GM23338 (cell line): ENCODE measurements at regions not wholly inside any gene's neighbourhood (a gene's known extent, or its start where the extent isn't known, plus 50 kb on each side); places are given as distances from the start of the nearest gene placed in this dataset.

Experiments used
- ATAC-seq: fragments of 200-7000 bp; cut with Tn5 transposase; 3 replicates; pipeline ENCODE4 v1.9.1; 2020
- DNase-seq: peaks from one replicate; pipeline ENCODE4 v3.0.0-alpha.2; 2015; ENCODE audit warnings: low spot score
- H2AFZ ChIP-seq: fragments of 200-600 bp; sonication (generic); 2 replicates; pipeline ENCODE4 v1.8.0; 2016; ENCODE audit warnings: antibody characterized with exemption, mild to moderate bottlenecking, moderate library complexity
- H3F3A ChIP-seq: fragments of 200-600 bp; sonication (generic); replicated peaks from 2 replicates; pipeline ENCODE4 v1.8.0; 2017; ENCODE audit warnings: antibody characterized with exemption, mixed run types, low read depth
- H3K27ac ChIP-seq: fragments of 200-600 bp; sonication (generic); 2 replicates; pipeline ENCODE4 v1.6.1; 2016; ENCODE audit warnings: low read depth
- H3K27me3 ChIP-seq: fragments of 200-600 bp; sonication (generic); 2 replicates; pipeline ENCODE4 v1.8.0; 2016; ENCODE audit warnings: mild to moderate bottlenecking, mixed run types, moderate library complexity; ENCODE audit not compliant: insufficient read depth
- H3K36me3 ChIP-seq: fragments of 200-600 bp; sonication (generic); 2 replicates; pipeline ENCODE4 v1.8.0; 2016; ENCODE audit warnings: mild to moderate bottlenecking; ENCODE audit not compliant: insufficient read depth
- H3K4me1 ChIP-seq: fragments of 200-600 bp; sonication (generic); 2 replicates; pipeline ENCODE4 v1.8.0; 2016; ENCODE audit warnings: mild to moderate bottlenecking, moderate library complexity; ENCODE audit not compliant: insufficient read depth
- H3K4me2 ChIP-seq: fragments of 200-600 bp; sonication (generic); 2 replicates; pipeline ENCODE4 v1.7.1; 2017; ENCODE audit warnings: mixed run types
- H3K4me3 ChIP-seq: fragments of 200-600 bp; sonication (generic); 2 replicates; pipeline ENCODE4 v1.6.1; 2016; ENCODE audit warnings: mixed run types
- H3K79me2 ChIP-seq: fragments of 200-600 bp; sonication (generic); replicated peaks from 2 replicates; pipeline ENCODE4 v1.8.0; 2017; ENCODE audit warnings: mild to moderate bottlenecking; ENCODE audit not compliant: insufficient read depth
- H3K9me2 ChIP-seq: fragments of 200-600 bp; sonication (generic); 2 replicates; pipeline ENCODE4 v1.8.0; 2017; ENCODE audit not compliant: insufficient read depth
- H4K20me1 ChIP-seq: fragments of 200-600 bp; sonication (generic); replicated peaks from 2 replicates; pipeline ENCODE4 v1.8.0; 2017; ENCODE audit warnings: mild to moderate bottlenecking; ENCODE audit not compliant: insufficient read depth
- H3K27ac Mint-ChIP-seq: 2 replicates; pipeline ENCODE4 v1.8.0; 2020; ENCODE audit warnings: inconsistent platforms, mild to moderate bottlenecking, moderate library complexity, mixed read lengths
- H3K27me3 Mint-ChIP-seq: 3 replicates; pipeline ENCODE4 v1.8.0; 2022; ENCODE audit warnings: low read depth, mild to moderate bottlenecking, moderate library complexity, mixed read lengths, inconsistent platforms; ENCODE audit not compliant: insufficient read depth, poor library complexity
- H3K36me3 Mint-ChIP-seq: 3 replicates; pipeline ENCODE4 v1.8.0; 2021; ENCODE audit warnings: low read depth, mild to moderate bottlenecking, inconsistent platforms, moderate library complexity, mixed read lengths
- H3K4me1 Mint-ChIP-seq: 3 replicates; pipeline ENCODE4 v1.8.0; 2020; ENCODE audit warnings: mild to moderate bottlenecking, inconsistent platforms, mixed read lengths
- H3K4me3 Mint-ChIP-seq: 3 replicates; pipeline ENCODE4 v1.8.0; 2021; ENCODE audit warnings: moderate library complexity, mild to moderate bottlenecking, inconsistent platforms, mixed read lengths
- H3K9me3 Mint-ChIP-seq: 3 replicates; pipeline ENCODE4 v1.8.0; 2020; ENCODE audit warnings: moderate library complexity, mild to moderate bottlenecking, inconsistent platforms, mixed read lengths
- CREB1 ChIP-seq: fragments of 250-450 bp; sonication (Bioruptor Pico); IDR thresholded peaks from 2 replicates; pipeline ENCODE4 v1.5.0; 2020; ENCODE audit warnings: low read depth, mild to moderate bottlenecking, moderate library complexity
- CTCF ChIP-seq, 2 experiments: fragments of 200-600 bp in 1 of 2; sonication (generic) in 1 of 2; conservative IDR thresholded peaks; 2 replicates each; pipeline versions ENCODE4 v1.5.1 to v1.6.1; 2016 to 2017; ENCODE audit warnings: antibody characterized with exemption in 2 of 2, low read depth in 2 of 2, mild to moderate bottlenecking in 2 of 2, moderate library complexity in 1 of 2
- ETS1 ChIP-seq: IDR thresholded peaks from 2 replicates; pipeline ENCODE4 v1.6.1; 2016; ENCODE audit warnings: antibody characterized with exemption
- EZH2 ChIP-seq: fragments of 200-600 bp; sonication (generic); IDR thresholded peaks from one replicate; pipeline ENCODE4 v1.8.0; 2017; ENCODE audit warnings: antibody characterized with exemption, mild to moderate bottlenecking, low read depth; ENCODE audit not compliant: unreplicated experiment
- EZH2phosphoT487 ChIP-seq: fragments of 200-600 bp; sonication (generic); IDR thresholded peaks from one replicate; pipeline ENCODE4 v1.8.1; 2018; ENCODE audit warnings: antibody characterized with exemption; ENCODE audit not compliant: unreplicated experiment
- JUNB ChIP-seq: IDR thresholded peaks from one replicate; pipeline ENCODE4 v1.6.1; 2016; ENCODE audit warnings: antibody characterized with exemption; ENCODE audit not compliant: unreplicated experiment
- NANOG ChIP-seq: IDR thresholded peaks from 2 replicates; pipeline ENCODE4 v1.6.1; 2016; ENCODE audit warnings: antibody characterized with exemption, borderline replicate concordance
- POLR2AphosphoS5 ChIP-seq: IDR thresholded peaks from 2 replicates; pipeline ENCODE4 v1.6.1; 2016; ENCODE audit warnings: antibody characterized with exemption, low read depth
- REST ChIP-seq: IDR thresholded peaks from one replicate; pipeline ENCODE4 v1.6.1; 2018; ENCODE audit warnings: antibody characterized with exemption; ENCODE audit not compliant: unreplicated experiment
- STAT1 ChIP-seq: IDR thresholded peaks from one replicate; pipeline ENCODE4 v1.6.1; 2016; ENCODE audit warnings: antibody characterized with exemption; ENCODE audit not compliant: unreplicated experiment
- ZNF114 ChIP-seq: fragments of 250-450 bp; sonication (Bioruptor Pico); IDR thresholded peaks from 2 replicates; pipeline ENCODE4 v1.5.0; 2020; ENCODE audit warnings: mild to moderate bottlenecking, moderate library complexity
- ZNF331 ChIP-seq: fragments of 250-450 bp; sonication (Bioruptor Pico); IDR thresholded peaks from 2 replicates; pipeline ENCODE4 v1.5.0; 2020; ENCODE audit warnings: low read depth, mild to moderate bottlenecking, moderate library complexity
- ZNF462 ChIP-seq: fragments of 250-450 bp; sonication (Bioruptor Pico); IDR thresholded peaks from 2 replicates; pipeline ENCODE4 v1.5.0; 2020; ENCODE audit warnings: mild to moderate bottlenecking, moderate library complexity

GRCh38 chr2:136436936-136437335, 319.0 kb upstream of the CXCR4 start:
- Histone ChIP-seq H3K4me1 (peaks cover 3% of the 10 kb centered on the region), H3K4me2 (no peak overlapping the region), H4K20me1 (no peaks in the 10 kb centered on the region), H3K36me3 (no peaks in the 10 kb centered on the region), H3K9me2 (0 out of 2 replicates have a peak, but pooled peaks cover 3% of the 10 kb centered on the region), H3K27me3 (no peaks in the 10 kb centered on the region), H2AFZ (peak overlapping the region; percentile 47; the same call in 1 of the 2 replicates), H3F3A (no peaks in the 10 kb centered on the region), H3K27ac (no peak overlapping the region), H3K79me2 (no peaks in the 10 kb centered on the region), H3K4me3 (no peak overlapping the region)
- Mint-ChIP-seq H3K4me3 (no peak overlapping the region), H3K27ac (0 out of 2 replicates have a peak overlapping the region, but pooled peaks have one; percentile 19), H3K4me1 (peaks cover 27% of the 10 kb centered on the region), H3K27me3 (peaks cover 3% of the 10 kb centered on the region), H3K9me3 (no peaks in the 10 kb centered on the region), H3K36me3 (no peaks in the 10 kb centered on the region)
- TF ChIP-seq CTCF (conservative IDR thresholded peaks at IDR 0.05; ENCODE audit: low read depth in 2 of 2) (no peak), ZNF331 (CRISPR knock-in tag) (no peak), ZNF462 (no peak), JUNB (no peak), EZH2 (no peak), EZH2phosphoT487 (no peak), CREB1 (no peak), REST (no peak), ZNF114 (CRISPR knock-in tag) (no peak), STAT1 (no peak), ETS1 (no peak), POLR2AphosphoS5 (no peak), NANOG (no peak)
- DNase-seq (no peak), ATAC-seq (peak; percentile 61)
